K562 (cell line): ENCODE measurements at regions not wholly inside any gene's neighbourhood (a gene's known extent, or its start where the extent isn't known, plus 50 kb on each side); places are given as distances from the start of the nearest gene placed in this dataset.

Source experiments
- ATF4 ChIP-seq: fragments of 450-650 bp; formaldehyde crosslinking; IDR thresholded peaks from 2 replicates; pipeline ENCODE4 v1.4.0; 2022; ENCODE audit warnings: mild to moderate bottlenecking, moderate library complexity
- CREB3L1 ChIP-seq: fragments of 450-650 bp; IDR thresholded peaks from 2 replicates; pipeline ENCODE4 v1.6.1; 2014; ENCODE audit warnings: low read depth, mild to moderate bottlenecking, moderate library complexity, borderline replicate concordance
- HNRNPLL ChIP-seq: fragments of 200-400 bp; formaldehyde crosslinking; IDR thresholded peaks from 2 replicates; pipeline ENCODE4 v1.6.1; 2017; ENCODE audit warnings: low read length, low read depth, mild to moderate bottlenecking; ENCODE audit not compliant: poor library complexity, severe bottlenecking
- PATZ1 ChIP-seq: fragments of 250-450 bp; sonication (Bioruptor Pico); IDR thresholded peaks from 2 replicates; pipeline ENCODE4 v1.5.0; 2020; ENCODE audit warnings: mild to moderate bottlenecking, borderline replicate concordance
- PCBP2 ChIP-seq: fragments of 200-400 bp; formaldehyde crosslinking; IDR thresholded peaks from 2 replicates; pipeline ENCODE4 v1.6.1; 2018; ENCODE audit warnings: low read length, low read depth, mild to moderate bottlenecking, moderate library complexity; ENCODE audit not compliant: poor library complexity, severe bottlenecking
- ZBTB49 ChIP-seq: sonication (generic); formaldehyde crosslinking; IDR thresholded peaks from 2 replicates; pipeline ENCODE4 v1.8.0; 2022; ENCODE audit warnings: missing genetic modification reagents, mild to moderate bottlenecking, borderline replicate concordance
- TF ChIP-seq, protein P1 (sequence below): fragments of 250-450 bp; sonication (Bioruptor Pico); IDR thresholded peaks from 2 replicates; pipeline ENCODE4 v1.5.0; 2021

GRCh38 chr19:5210556-5210955, 130.1 kb downstream of the PTPRS start (continued):
- TF ChIP-seq HNRNPLL (no peak), CREB3L1 (no peak), PCBP2 (no peak), PATZ1 (CRISPR knock-in tag) (no peak), ZBTB49 (CRISPR knock-in tag) (no peak), ATF4 (CRISPR knock-in tag) (no peak)
- TF ChIP-seq, protein P1, sequence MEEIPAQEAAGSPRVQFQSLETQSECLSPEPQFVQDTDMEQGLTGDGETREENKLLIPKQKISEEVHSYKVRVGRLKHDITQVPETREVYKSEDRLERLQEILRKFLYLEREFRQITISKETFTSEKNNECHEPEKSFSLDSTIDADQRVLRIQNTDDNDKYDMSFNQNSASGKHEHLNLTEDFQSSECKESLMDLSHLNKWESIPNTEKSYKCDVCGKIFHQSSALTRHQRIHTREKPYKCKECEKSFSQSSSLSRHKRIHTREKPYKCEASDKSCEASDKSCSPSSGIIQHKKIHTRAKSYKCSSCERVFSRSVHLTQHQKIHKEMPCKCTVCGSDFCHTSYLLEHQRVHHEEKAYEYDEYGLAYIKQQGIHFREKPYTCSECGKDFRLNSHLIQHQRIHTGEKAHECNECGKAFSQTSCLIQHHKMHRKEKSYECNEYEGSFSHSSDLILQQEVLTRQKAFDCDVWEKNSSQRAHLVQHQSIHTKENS (CRISPR knock-in tag): no peak
